ENCODE measurements at regions not wholly inside any gene's neighbourhood (a gene's known extent, or its start where the extent isn't known, plus 50 kb on each side); places are given as distances from the start of the nearest gene placed in this dataset.

- TF ChIP-seq CTCF (IDR thresholded peaks at IDR 0.05 in 8 of 11, conservative IDR thresholded peaks at IDR 0.05 in 3 of 11) (no peak), POLR2AphosphoS5 (IDR thresholded peaks at IDR 0.05) (no peak)
These were observed 1073.3 kb downstream of the TBC1D22A start for GRCh38 chr22:47835726-47836125.

Data from spleen (tissue), 7 donors.